ENCODE measurements at regions not wholly inside any gene's neighbourhood (a gene's known extent, or its start where the extent isn't known, plus 50 kb on each side); places are given as distances from the start of the nearest gene placed in this dataset.

- TF ChIP-seq, protein P1, sequence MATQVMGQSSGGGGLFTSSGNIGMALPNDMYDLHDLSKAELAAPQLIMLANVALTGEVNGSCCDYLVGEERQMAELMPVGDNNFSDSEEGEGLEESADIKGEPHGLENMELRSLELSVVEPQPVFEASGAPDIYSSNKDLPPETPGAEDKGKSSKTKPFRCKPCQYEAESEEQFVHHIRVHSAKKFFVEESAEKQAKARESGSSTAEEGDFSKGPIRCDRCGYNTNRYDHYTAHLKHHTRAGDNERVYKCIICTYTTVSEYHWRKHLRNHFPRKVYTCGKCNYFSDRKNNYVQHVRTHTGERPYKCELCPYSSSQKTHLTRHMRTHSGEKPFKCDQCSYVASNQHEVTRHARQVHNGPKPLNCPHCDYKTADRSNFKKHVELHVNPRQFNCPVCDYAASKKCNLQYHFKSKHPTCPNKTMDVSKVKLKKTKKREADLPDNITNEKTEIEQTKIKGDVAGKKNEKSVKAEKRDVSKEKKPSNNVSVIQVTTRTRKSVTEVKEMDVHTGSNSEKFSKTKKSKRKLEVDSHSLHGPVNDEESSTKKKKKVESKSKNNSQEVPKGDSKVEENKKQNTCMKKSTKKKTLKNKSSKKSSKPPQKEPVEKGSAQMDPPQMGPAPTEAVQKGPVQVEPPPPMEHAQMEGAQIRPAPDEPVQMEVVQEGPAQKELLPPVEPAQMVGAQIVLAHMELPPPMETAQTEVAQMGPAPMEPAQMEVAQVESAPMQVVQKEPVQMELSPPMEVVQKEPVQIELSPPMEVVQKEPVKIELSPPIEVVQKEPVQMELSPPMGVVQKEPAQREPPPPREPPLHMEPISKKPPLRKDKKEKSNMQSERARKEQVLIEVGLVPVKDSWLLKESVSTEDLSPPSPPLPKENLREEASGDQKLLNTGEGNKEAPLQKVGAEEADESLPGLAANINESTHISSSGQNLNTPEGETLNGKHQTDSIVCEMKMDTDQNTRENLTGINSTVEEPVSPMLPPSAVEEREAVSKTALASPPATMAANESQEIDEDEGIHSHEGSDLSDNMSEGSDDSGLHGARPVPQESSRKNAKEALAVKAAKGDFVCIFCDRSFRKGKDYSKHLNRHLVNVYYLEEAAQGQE (IDR thresholded peaks at IDR 0.05; ENCODE audit: borderline replicate concordance): no peak
- TF ChIP-seq TAF1 (IDR thresholded peaks at IDR 0.05; ENCODE audit: low read depth) (no peak), SMC3 (conservative IDR thresholded peaks at IDR 0.05; ENCODE audit: poor library complexity) (no peak)
Measured at GRCh38 chr6:163913045-163913444, 498.5 kb downstream of the QKI start.

Measured in neural cell (in vitro differentiated cells).